Skin epidermis (tissue), 12 donors: ENCODE measurements at regions not wholly inside any gene's neighbourhood (a gene's known extent, or its start where the extent isn't known, plus 50 kb on each side); places are given as distances from the start of the nearest gene placed in this dataset.
"Not testable (repeated sequence)": the region's sequence is repeated elsewhere in the genome, so short reads cannot be mapped to it uniquely, and the experiment has no call there.

Experiments
- H3K27ac ChIP-seq, 21 experiments: fragments of 200-600 bp; sonication (generic) in 11 of 21; one replicate each; pipeline ENCODE4 v1.5.0; 2020; ENCODE audit warnings: mild to moderate bottlenecking in 3 of 21, inconsistent platforms in 2 of 21, moderate library complexity in 2 of 21
- H3K4me3 ChIP-seq, 7 experiments: fragments of 200-600 bp; sonication (generic) in 2 of 7; one replicate each; pipeline ENCODE4 v1.5.0; 2020; ENCODE audit warnings: inconsistent platforms in 2 of 7, mild to moderate bottlenecking in 2 of 7, moderate library complexity in 1 of 7

DNA sequence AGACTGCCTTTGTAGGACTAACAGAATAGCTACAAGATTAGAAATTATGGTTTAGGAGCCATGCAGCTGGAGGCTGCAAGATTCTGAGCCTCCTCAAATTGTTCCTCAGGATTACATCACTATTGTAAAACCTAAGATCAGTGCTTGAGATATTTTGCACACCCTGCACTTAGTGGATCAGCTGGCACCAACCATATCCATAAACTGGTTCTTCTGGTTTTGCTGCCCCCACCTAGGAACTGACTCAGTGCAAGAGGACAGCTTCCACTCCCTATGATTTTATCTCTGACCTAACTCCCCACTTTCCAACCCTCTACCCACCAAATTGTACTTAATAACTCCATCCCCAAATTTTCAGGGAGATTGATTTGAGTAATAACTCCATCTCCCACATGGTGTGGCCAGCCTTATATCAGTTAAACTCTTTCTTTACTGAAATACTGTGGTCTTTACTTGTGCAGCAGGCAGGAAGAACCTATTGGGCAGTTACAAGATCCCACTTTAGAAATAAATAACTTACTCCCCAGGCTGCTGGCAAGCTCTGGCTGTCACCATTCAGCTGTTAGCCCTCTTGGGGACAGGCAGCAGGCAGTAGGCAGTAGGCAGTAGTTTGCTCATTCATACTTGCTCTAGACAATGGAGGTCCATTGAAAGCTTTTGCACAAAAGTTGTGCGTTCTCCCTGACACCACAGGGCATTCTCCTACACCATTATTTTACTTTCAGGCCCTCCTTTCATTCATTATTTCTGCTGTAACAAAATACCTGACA is 119.0 kb downstream of the SLC17A6 start:
- peak overlapping the region in 8 of 21 experiments; percentile 10 to 51 (median 28) for H3K27ac ChIP-seq
- H3K4me3 ChIP-seq: no peak overlapping the region

DNA sequence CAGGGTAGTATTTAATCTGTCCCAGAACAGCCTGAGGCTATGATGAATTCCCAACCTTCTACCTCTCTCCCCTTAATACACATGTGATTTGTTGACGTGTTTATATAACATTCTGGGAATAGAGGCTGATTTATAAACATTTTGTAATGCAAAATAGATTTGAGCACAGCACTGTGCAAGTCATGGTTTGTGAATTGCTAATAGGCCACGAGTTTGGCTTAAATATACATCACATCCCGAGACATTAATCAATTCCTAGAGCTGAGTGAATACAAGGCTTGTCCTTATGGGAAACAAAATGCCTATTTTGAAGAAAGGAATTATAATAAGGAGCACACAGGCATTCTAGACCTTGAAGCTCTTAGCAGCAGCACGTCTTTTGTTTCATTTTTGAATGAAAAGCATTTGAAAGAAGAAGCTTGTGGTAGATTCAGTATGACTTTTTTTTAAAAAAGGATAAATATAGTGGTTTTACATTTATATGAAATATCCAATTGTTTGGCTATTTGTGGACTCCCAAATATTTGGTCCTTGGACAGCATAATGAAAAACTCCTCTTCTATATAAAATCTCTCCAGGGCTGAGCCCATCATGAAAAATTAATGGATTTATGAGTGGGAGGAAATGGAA is 116.4 kb downstream of the SLC17A6 start:
- Histone ChIP-seq H3K4me3 (no peak overlapping the region), H3K27ac (no peak overlapping the region)

DNA sequence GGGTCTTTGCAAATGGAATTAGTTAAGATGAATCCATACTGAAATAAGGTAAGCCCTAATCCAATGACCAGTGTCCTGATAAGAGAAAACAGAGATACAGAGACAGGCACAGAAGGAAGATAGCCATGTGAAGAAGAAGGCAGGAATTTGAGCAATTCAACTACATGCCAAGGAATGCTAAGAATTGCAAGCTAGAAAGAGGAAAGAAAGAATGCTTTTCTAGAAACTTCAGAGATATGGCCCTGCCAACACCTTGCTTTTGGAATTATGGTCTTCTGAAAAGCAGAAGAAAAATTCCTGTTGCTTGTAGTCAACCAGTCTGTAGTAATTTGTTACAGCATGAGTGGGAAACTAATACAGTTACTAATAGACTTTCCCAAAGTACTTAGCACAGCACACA is 111.3 kb downstream of the SLC17A6 start:
- H3K27ac ChIP-seq: no peak overlapping the region

DNA sequence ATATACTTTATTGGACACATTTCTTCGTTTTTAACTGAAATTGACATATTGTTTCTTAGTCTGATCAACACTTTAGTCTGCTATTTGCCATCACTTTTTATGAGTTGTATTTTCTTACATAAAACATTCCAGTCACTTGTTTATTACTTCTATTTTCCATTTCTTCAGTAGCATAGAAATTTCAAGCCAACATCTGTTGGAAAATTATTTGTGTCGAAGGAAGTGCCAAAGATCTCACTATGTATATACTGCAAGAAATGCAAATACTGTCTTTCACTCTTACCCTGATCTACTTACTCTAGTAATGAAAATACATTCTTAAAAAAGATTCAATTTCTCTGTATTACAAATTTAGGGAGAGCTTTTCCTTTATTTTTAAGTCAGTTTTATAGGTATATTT is 105.9 kb downstream of the SLC17A6 start:
- H3K27ac ChIP-seq: no peak overlapping the region
- H3K4me3 ChIP-seq: no peak overlapping the region

More for the DNA sequence above, 111.3 kb downstream of the SLC17A6 start:
- no peak overlapping the region for H3K4me3 ChIP-seq

DNA sequence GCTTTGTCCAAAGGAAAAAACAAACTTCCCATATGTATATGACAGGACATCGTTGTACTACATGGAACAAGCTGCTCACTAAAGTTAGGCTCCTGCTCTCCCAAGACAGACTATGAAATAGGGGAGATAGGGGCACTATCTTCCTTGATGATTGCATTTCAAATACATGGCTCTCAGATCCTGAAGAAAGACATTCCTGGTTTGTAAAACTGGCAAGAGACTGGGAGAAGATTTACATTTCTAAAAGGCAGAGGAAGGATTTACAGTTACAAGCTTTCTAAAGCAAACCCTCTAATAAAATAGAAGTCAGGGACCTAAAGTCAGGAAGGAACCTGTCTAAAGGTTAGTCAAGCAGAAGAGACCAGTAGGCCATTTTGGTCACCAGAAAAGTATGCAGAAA is 103.7 kb downstream of the SLC17A6 start:
- no peak overlapping the region for H3K27ac ChIP-seq
- no peak overlapping the region for H3K4me3 ChIP-seq

DNA sequence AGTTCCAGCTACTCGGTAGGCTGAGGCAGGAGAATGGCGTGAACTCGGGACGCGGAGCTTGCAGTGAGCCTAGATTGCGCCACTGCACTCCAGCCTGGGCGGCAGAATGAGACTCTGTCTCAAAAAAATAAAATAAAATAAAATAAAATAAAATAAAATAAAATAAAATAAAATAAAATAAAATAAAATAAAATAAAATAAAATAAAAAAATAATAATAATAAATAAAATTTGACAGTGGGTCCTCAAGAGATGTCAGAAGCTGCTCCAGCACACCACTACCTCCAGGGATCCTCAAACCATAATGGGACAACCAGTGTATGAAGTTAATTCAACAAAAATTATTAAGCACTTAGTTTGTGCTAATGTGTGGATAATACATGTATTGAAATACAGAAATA is 97.4 kb downstream of the SLC17A6 start:
- not testable (repeated sequence) for H3K27ac ChIP-seq, H3K4me3 ChIP-seq

DNA sequence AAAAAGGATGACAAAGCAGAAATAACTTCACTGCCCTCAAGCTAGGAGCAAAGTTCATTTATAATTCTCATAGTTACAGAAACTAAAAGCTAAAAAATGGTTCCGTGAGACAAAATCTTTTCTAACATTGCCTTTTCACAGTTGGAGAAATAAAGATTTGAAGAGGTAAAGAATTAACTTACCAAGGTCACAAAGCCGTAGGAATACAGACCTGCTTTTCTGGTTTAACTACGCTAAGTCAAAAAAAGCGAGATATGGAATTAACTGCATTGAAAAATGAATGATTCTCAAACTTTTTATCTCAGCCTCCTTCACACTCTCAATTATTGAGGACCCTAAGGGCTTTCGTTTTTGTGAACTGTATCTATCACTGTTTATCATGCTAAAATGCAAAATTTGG is 95.3 kb downstream of the SLC17A6 start:
- Histone ChIP-seq H3K27ac (peak overlapping the region in 1 of 21 experiments; percentile 81), H3K4me3 (no peak overlapping the region)

DNA sequence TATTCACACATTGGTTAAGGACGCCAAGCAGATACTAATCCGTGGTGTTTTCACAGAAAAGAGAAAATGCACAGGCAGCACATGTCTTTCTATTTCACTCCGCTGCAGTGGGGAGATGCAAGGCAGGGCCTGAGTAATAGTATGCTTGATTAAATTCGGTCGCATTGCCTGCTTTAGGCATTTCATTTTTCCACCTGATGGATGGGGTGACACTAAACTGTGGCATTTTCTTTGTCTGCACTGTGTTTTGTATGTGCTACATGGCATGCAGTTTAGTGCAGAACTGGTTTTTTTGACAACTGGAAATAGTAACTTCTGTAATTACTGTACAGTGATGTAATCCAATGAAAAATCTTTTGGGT is 94.9 kb downstream of the SLC17A6 start:
- Histone ChIP-seq H3K4me3 (peak overlapping the region in 5 of 7 experiments; percentile 12 to 26 (median 15)), H3K27ac (peak overlapping the region in 6 of 21 experiments; percentile 10 to 81 (median 54))

DNA sequence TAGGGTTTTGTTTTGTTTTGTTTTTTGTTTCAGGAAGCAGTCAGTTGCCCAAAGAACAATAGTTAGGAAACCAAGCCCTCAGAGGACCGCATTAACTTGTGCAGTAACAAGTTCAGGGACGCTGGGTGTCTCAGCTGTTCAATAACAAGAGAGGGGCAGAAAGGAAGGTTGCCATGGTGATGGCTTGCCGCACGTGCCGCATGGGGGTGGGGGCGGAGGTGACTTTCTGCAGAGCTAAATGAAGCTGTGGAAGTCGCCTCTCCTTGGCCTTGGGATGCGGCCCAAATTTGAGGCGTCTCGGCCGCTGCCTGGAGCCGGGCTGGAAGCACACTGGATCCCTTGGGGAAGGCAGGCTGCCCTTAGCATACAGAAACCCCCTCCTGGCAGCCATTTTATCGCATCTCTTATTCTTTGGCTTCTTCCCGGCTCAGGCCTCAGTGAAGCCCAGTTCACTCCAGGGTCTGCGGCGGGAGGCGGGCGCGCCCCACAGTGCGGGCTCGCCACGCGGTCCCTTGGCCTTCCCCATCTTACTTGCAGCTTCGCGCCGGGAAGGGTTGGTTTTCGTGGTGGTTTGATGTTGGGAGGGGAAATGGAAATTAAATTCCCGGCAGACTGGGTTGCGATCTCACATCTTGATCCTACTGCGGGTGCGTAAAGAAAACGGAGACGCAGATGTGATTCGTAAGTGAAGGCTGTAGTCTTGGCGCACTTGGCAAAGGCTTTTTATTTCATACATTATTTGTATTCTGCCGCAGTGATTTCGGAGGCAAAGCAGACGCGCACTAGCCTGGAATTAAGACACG is 94.3 kb downstream of the SLC17A6 start:
- peak overlapping the region in 5 of 7 experiments; percentile 12 to 26 (median 15) for H3K4me3 ChIP-seq

DNA sequence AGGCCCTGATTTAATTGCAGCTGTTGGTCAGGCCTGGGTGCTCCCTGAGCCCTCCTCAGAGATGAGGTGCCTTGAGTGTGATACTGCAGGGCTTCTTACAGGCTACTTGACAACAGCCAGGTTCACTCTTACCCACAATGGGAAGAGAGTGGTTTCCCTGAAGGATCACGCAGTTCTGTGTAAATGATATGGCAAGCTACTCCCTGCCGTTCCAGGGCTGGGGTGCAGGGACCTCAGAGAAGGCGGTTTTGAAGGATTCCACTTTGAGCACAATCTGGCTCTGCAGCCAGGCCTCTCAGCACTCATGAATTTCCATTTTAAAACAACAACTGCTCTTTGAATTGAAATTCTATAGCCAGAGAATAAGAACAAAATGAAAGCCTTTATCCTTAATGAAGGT is 92.9 kb downstream of the SLC17A6 start:
- Histone ChIP-seq H3K27ac (no peak overlapping the region), H3K4me3 (no peak overlapping the region)

More for the DNA sequence above, 94.3 kb downstream of the SLC17A6 start:
- H3K27ac ChIP-seq: peak overlapping the region in 11 of 21 experiments; percentile 1 to 81 (median 51)

DNA sequence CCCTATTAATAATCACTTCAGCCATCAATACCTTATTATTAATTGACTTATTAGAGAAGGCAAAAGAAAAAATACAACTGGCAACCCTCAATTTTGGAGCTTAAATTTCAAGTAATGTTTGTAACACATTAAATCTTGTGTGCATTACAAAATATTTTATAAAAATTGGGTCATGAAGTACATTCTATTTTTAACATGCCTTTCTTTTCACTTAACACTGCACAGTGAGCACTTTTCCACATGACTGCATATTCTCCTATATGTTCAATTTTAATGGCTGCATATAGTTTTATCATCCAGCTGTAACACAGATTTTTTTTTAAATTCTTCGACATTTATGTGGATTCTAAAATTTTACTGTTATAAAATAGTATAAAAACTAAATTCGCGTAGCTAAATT is 92.5 kb downstream of the SLC17A6 start:
- Histone ChIP-seq H3K4me3 (no peak overlapping the region), H3K27ac (no peak overlapping the region)

DNA sequence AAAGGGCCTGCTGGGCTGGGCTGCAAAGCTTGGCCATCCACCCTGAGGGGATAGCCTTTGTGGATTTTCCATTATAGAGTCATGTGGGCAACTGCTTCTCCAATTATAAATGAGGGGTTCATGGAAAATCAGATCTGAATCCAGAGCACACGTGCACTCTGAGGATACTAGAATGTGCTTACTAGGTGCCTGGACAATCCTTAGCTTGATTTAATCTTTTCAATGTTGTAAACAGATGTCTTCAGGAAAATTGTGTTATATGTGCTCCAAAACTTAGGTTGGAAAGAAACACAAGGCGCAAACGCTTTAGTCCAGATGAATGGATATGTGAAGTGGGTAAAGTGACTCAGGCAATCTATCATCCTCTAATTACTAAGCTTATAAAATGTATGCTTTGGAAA is 92.0 kb downstream of the SLC17A6 start:
- Histone ChIP-seq H3K27ac (no peak overlapping the region), H3K4me3 (no peak overlapping the region)
